Activated CD4-positive, alpha-beta T cell treated with anti-CD3 and anti-CD28 coated beads, Interleukin-2, amount 50 U/mL, for 4 hours (primary cell): ENCODE measurements at regions not wholly inside any gene's neighbourhood (a gene's known extent, or its start where the extent isn't known, plus 50 kb on each side); places are given as distances from the start of the nearest gene placed in this dataset.
A peak's percentile ranks its signal among the peaks of the same experiment; 100 is the strongest.

ENCODE experiments used
- DNase-seq, 2 experiments: peaks; one replicate each; pipeline ENCODE4 v3.0.0-alpha.2; 2020

DNA sequence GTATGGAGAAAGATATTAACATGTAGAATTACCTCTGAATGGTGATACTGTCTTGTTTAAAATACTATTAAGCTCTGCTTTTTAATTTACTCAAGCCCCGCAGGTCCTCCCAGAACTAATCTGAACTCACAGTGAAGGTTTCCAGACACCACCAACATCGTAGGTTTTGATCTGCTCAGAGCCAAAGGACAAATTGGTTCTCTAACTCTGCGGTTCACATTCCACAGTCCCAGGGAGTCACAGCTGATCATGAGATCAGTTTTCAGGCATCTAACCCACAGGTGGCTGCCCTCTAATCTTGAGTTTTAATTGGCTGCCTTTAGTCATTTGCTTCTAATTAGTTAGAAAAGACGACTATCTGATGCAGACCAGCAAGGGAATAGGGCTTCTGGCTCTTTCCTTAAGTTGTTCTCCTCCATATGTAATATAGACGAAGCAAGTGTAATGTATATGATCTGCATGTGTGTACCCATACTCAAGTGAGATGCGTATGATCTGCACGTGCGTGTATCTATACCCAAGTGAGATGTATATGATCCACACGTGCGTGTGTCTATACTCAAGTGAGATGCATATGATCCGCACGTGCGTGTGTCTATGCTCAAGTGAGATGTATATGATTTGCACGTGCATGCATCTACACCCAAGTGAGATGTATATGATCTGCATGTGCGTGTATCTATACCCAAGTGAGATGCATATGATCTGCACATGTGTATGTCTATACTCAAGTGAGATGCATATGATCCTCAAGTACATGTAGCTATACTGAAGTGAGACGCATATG, 331.5 kb upstream of the NPVF start:
- no peak for DNase-seq

- DNase-seq: no peak
Measured at GRCh38 chr7:25562673-25563182, 334.4 kb upstream of the NPVF start.

GRCh38 chr7:25565002-25565401, 336.7 kb upstream of the NPVF start:
- DNase-seq: no peak

DNA sequence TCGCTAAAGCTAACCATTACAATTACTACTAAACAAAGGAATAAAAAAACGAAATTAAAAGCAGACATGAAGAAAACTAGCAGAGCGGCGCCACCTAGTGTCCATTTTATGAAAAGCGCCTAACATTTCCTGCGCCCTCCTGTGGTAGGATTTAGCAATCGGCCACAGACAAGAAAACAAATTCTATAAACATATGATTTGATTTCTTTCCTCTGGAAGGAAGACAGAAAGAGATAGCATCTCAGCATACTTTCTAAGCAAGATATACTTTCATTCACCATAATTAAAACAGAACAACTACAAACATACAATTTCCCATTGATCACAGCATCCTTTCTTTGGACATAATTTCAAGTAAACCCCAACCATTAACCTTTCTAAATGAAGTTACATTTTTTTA, 337.7 kb upstream of the NPVF start:
- DNase-seq: peak; percentile 50 to 62

DNA sequence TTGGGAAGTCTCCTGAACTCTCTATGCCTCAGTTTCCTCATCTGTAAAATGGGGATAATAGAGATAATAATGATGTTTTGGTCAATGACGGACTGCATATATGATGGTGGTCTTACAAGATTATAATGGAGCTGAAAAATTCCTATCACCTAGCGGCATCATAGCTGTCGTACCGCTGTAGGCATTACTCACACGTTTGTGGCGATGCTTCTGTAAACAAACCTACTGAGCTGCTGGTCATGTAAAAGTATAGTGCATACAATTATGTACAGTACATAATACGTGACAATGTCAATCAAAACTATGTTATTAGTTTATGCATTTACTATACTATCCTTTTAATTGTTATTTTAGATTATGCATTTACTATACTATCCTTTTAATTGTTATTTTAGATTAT, 339.1 kb upstream of the NPVF start:
- no peak for DNase-seq

GRCh38 chr7:25569765-25570164, 341.5 kb upstream of the NPVF start:
- no peak for DNase-seq

DNA sequence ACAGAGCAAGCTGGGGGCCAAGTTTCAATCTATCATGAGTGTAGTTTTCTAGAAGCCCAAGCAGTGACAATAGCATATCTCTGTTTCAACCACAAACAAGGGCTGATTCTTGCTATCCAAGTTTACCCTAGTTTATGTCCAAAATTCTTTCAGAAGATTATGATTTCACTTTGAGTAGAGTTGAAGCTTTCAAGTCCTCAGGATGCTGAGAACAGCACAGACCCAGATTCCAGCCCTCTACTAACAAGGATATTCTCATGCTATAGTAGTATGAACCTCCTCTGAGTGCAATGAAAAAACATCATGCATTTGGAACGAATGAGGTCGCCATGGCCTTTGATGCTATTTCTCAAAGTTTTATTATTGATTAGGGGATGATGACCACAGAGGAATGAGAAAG, 344.1 kb upstream of the NPVF start:
- DNase-seq: no peak

- DNase-seq: no peak
Measured at GRCh38 chr7:25574828-25575227, 346.5 kb upstream of the NPVF start.

GRCh38 chr7:25575634-25576033, 347.3 kb upstream of the NPVF start:
- DNase-seq: no peak

GRCh38 chr7:25578991-25579777, 350.9 kb upstream of the NPVF start:
- no peak for DNase-seq

DNA sequence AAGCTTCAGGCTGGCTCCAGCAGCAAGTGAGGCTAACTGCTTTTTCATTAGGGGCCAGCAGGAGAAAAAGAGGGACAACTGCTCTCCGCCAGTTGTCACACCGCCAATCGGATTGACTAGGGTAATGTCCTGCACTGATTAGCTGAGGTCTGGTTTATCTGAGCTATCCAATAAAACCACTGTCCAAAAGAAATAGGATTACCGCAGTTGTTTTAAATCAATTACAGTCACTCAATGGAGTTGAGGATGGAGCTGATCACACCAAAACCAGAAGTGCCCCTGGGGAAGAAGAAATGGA, 351.4 kb upstream of the NPVF start:
- no peak for DNase-seq

- DNase-seq: no peak
Measured at GRCh38 chr7:25580141-25580540, 351.9 kb upstream of the NPVF start.

DNA sequence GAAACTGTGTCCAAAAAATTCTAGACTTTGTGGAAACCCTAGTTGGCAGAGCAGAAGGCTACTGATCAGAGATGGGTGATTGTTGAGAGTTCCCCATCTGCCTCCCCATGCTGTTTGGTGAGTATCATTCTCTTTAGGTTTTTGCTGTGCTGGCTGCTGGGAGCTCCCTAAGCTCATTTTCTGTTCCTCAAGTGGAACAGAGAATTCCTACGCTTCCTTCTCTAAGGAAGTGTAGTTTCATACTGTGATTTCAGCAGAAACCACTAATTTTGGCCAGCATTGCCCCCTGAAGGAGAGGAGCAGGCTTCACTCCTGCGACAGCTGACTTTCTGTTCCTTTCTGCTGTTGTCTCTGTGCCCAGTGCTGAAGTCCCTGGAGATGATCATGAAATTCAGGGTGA, 355.3 kb upstream of the NPVF start:
- DNase-seq: no peak

DNA sequence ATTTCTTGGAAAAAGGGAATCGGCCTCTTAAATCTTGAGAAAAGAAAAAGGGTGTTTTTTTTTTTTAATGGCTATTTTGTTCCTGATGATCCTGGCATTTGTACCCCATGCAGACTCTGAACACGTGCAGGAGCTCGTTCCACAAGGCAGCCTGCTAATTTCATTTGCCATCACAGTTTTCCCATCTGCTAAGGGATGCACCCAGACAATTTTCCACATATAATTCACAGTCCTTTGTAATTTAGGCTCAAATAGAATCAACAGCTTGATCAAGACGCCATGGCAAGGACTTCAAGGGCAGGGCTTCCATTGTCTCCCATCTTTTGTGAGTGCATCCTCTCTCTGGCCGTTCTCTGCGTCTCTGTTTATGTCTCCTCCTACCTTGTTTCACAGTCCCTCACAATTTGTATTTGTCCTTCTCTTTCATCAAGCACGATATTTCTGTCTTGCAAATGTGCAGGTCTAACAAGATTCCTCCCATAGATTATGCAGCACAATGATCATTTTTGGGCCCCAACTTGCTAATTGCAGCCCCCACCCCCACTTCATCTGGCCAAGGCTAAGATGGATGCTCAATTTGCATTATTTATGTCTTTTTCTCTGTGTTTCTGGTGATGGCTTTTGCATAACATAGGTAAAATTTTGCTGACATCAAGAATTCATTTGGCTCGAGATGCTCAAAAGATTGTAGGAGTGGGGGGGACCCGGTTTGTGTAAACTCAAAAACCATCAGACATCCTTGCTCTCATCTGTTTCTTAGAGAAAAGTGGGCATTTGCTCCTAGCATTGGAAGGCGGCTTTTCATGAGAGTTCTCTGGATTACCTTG, 356.0 kb upstream of the NPVF start:
- DNase-seq: no peak

GRCh38 chr7:25586513-25586912, 358.2 kb upstream of the NPVF start:
- no peak for DNase-seq

GRCh38 chr7:25594122-25594521, 365.8 kb upstream of the NPVF start:
- DNase-seq: no peak

DNA sequence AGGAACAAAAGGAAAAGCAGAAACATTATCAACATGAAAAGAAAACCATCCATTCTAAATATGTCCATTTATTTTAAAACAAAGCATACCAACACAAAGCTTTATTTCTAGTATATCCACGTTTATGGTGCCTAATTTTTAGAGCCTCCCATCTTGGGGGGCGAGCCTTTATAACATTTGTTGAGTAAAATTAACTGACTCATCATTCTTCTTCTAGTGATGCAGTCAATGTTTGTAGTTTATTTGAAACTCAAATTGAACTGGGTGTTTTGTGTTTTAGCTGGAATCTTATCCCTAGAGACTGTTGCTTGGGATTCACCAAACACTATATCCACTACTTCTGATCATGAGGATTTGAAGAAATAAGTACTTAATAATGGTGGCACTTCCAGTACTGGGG, 366.4 kb upstream of the NPVF start:
- no peak for DNase-seq

- DNase-seq: no peak
Measured at GRCh38 chr7:25595996-25596395, 367.7 kb upstream of the NPVF start.

- no peak for DNase-seq
Measured at GRCh38 chr7:25596443-25596842, 368.2 kb upstream of the NPVF start.

- DNase-seq: no peak
Measured at GRCh38 chr7:25597946-25598345, 369.7 kb upstream of the NPVF start.

DNA sequence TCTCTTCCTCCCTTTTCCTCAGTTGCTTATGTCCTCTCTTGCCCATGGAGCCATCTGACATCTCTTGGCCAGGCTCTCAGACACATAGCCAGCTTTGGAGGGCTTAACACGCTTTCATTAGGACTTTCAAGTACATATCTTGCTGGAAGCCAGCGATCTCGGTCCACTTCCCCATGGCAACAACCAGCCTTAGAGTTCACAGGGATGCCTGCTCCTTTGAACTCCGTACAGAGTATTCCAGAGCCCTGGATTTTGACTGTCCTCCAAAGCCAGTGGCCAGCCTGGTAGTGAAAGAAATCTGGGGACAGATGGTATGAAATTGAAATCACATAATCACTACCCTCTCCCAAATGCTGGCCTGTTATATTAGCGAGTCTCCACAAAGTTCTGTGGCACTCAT, 370.5 kb upstream of the NPVF start:
- DNase-seq: no peak

GRCh38 chr7:25600262-25600920, 372.1 kb upstream of the NPVF start:
- DNase-seq: no peak
